ENCODE measurements at regions not wholly inside any gene's neighbourhood (a gene's known extent, or its start where the extent isn't known, plus 50 kb on each side); places are given as distances from the start of the nearest gene placed in this dataset.
"Not testable (repeated sequence)": the region's sequence is repeated elsewhere in the genome, so short reads cannot be mapped to it uniquely, and the experiment has no call there.

GRCh38 chrY:11769937-11770336, 931.1 kb upstream of the USP9Y start:
- DNase-seq (ENCODE audit: low read depth), result no peak

- DNase-seq (ENCODE audit: low read depth), result not testable (repeated sequence)
Measured at GRCh38 chrY:11779743-11780142, 921.3 kb upstream of the USP9Y start.

GRCh38 chrY:11789057-11789456, 912.0 kb upstream of the USP9Y start:
- DNase-seq (ENCODE audit: low read depth), result peak; percentile 3

- not testable (repeated sequence) for DNase-seq (ENCODE audit: low read depth)
Measured at GRCh38 chrY:11823752-11824151, 877.3 kb upstream of the USP9Y start.

GRCh38 chrY:11834197-11834596, 866.8 kb upstream of the USP9Y start:
- not testable (repeated sequence) for DNase-seq (ENCODE audit: low read depth)

All from Daoy (cell line).